Stimulated activated CD4-positive, alpha-beta T cell treated with anti-CD3 and anti-CD28 coated beads, Interleukin-1b, Interleukin-23, amount 100 ng/mL, for 24 hours (primary cell): ENCODE measurements at regions not wholly inside any gene's neighbourhood (a gene's known extent, or its start where the extent isn't known, plus 50 kb on each side); places are given as distances from the start of the nearest gene placed in this dataset.
"Not testable (repeated sequence)": the region's sequence is repeated elsewhere in the genome, so short reads cannot be mapped to it uniquely, and the experiment has no call there.

ENCODE experiments used
- DNase-seq, 4 experiments: peaks; one replicate each; pipeline ENCODE4 v3.0.0-alpha.2; 2020; ENCODE audit warnings: low read depth in 4 of 4, low spot score in 1 of 4

DNA sequence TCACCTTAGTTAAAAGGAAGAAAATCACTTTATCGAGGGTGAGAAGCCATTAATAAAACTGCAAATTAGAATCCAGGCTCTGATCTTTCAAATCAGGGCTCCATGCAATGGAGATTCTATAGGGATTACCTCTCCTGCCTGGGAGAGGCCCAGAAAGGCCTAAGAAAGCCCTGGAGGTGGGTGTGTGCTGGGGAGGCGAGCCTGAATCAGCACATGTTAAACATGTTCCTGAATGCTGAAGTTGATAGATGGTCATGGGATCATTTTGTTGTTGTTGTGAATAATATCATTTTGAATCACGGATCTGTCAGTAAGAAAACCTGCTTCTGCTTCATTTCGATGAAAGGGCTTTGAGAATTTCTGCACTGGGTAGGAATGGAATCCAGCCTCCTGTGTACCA is 254.3 kb downstream of the ACKR3 start:
- DNase-seq, result no peak

DNA sequence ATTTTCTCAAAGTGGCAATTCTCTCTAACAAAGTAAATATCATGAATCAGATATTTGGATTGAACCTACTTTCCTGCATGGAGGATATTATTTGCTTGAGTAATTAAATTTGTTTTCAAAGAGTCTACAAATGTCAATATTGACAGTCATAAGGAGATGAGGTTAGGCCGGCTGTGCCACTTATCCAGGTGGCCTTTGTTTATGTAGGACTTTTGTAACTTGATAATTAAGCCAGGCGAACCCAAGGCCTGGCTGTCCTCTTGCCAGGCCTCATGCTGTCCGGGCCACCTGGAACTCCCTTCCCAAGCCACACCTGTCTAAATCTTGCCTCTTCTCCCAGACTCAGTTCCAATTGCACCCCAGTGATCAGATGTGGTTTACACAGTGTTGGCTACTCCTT is 255.2 kb downstream of the ACKR3 start:
- DNase-seq, result no peak

DNA sequence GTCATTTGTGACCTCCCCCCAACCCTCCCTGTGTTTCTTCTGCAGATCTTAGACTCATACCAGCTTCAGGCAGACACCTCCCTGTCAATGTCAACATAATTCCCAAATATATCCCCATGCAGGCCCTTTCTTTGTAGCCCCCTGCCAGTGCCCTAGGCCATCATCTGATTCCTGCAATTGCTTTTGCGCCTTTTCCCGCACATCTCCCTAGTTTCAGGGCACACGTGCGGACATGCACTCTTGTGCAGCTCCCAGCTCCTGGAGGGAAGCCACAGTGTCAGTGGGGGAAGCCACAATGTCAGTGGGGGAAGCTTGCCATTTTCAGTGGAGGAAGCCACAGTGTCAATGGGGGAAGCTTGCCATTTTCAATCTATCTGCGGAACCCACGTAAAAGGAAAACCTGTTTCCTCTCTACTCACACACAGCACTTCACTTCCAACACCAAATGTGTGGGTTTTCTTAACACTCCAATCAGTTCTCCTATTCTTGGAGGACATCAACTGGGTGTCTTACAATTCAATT is 256.4 kb downstream of the ACKR3 start:
- no peak for DNase-seq

DNA sequence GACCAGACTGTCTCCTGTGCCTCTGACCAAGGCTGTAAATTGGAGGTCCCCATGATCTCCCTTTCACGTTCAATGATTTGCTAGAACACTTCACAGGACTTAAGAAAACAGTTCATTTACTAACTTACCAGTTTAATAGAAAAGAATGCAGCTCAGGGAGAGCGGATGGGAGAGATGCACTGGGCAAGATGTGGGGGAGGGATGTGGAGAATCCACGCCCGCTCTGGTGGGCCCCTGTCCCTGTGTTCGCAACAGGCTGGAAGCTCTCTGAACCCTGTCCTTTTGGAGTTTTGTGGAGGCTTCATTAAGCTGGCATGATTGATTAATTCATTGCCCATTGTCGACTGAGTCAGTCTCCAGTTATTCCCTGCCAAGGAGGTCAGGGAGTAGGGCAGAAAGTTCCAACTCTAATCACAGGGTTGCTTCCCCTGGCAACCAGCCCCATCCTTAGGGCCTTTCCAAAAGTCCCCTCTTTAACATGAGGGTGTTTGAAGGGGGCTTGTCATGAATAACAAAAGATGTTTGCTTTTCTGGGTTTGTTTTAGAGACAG is 257.1 kb downstream of the ACKR3 start:
- no peak for DNase-seq

DNA sequence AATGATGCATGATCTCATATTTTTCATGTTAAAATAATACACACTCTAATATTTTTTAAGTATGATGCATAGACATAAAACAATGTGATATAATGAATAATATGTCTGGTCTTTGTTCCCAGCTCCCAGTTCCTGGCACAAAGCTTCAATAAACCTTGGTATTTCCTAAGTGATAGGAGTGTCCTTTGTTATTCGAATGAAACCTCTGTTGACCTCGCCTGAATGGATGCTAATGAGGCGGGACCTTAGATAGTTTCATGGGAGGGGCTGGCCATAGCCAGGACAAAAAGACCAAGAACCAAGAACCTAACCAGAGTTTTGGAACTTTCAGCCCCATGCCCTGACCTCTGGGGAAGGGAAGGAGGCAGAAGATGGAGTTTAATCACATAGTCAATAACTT is 257.7 kb upstream of the COPS8 start:
- no peak for DNase-seq

DNA sequence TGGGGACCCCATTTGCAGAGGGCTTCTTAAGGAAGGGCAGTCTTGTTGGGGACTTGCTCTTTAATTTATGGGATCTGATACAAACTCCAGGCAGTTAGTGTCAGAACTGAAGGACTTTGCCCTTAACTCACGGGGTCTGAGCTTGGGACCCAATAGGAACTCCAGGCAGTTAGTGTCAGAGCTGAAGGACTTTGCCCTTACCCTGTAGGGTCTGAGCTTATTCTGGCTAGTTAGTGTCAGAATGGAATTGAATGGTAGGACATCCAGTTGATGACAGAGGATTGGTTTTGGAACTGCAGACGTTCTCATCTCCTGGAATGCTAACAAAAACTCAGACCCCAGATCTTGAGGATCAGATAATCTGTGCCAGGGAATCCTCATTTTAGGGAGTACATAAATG is 256.9 kb upstream of the COPS8 start:
- no peak for DNase-seq

DNA sequence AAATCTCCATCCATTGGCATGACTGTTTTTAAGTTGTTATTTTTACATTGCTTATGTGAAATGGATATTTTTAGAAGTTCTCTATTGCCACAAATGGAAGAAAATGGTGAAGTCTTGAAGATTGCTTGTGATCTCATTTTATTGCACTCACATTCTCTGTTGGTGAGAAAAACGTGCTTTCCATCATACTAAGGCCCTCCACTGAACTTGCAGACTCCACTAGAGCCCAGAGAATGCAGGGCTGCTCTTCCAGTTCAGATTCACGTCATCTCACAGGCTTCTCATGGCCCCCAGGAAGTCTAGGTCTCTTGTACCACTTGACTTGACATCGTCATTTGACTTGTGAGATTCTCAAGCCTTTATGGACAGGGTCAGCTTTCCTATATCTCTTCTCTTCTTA is 254.8 kb upstream of the COPS8 start:
- no peak for DNase-seq

DNA sequence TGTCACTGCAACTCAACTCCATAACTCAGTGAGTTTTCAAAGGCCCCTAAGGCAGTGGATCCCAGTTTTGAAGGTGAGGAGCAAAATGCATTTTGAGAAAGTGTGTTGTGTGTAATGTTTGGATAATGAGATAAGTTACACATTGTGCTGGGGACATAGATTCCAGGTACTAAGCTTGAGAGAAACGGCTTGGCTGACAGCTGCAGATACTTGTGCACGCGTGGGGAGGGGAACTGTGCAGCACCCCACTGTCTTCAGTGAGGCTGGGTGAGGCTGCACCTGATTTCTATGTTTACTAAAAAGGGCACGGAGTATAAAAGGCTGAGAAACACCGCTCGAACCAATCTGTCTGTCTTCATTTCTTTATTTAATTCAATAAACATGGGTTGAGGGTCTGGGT is 254.0 kb upstream of the COPS8 start:
- DNase-seq, result no peak

DNA sequence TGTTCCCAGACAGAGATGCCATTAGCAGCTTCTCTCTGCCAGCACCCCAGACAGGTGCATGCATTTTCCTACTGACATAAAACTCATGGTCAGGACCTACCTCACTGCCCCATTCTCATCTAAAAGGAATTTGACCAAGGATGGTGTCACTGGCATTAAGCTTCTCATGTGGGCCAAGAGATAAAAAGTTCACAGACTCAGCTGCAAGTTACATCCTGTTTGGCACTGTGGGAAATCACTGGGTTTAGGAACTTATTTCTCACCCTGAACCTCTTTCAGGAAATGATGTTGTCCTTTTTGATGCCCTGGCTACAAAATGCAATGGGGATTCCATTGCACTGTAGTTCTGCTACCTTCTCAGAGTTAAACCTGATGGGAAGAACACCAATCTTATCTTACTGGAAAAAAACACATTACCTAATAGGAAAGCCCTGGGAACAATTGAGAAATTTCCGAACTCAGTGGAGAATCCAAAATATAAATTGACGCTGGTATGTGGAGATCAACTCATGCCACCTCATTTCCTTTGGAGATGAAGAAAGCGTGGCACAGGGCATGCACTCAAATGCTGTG is 252.1 kb upstream of the COPS8 start:
- no peak for DNase-seq

DNA sequence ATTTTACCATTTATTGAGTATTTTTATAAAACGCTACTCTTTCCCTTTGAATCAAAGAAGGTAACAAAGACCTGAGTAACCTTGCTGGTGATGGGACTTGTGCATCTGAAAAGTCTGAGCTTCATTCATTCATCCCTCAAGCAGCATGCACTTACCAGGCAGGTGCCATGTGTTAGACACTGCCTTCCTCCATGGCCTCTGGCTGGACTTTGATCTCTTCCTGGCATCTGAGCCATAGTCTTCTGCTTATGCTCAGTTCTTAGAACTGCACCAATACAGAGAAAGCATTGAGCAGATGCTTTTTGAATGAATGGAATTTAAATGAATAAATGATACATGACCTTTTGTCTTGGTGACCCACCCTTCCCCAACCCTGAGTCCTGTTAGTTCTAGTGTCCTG is 251.4 kb upstream of the COPS8 start:
- no peak for DNase-seq

DNA sequence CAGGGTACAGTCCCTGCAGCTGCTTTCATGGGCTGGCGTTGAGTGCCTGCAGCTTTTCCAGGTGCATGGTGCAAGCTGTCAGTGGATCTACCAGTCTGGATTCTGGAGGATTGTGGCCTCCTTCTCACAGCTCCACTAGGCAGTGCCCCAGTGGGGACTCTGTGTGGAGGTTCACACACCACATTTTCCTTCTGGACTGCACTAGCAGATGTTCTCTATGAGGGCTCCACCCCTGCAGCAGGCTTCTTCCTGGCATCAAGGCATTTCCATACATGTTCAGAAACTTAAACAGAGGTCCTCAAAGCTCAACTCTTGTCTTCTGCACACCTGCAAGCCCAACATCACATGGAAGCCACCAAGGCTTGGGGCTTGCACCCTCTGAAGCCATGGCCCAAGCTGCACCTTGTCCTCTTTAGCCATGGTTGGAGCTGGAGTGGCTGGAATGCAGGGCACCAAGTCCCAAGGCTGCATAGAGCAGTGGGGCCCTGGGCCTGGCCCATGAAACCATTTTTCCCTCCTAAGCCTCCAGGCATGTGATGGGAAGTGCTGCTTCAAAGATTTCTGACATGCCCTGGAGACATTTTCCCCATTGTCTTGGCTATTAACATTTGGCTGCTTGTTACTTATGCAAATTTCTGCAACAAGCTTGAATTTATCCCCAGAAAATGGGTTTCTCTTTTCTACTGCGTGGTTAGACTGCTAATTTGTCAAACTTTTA is 250.2 kb upstream of the COPS8 start:
- no peak for DNase-seq

DNA sequence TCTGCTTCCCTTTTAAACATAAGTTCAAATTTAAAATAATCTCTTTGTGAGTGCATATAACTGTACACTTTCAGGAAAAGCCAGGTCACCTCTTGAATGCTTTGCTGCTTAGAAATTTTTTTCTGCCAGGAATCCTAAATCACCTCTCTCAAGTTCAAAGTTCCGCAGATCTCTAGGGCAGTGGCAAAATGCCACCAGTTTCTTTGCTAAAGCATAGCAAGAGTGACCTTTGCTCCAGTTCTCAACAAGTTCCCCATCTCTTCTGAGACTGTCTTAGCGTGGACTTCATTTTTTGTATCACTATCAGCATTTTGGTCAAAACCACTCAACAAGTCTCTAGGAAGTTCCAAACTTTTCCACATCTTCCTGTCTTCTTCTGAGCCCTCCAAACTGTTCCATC is 249.7 kb upstream of the COPS8 start:
- not testable (repeated sequence) for DNase-seq

DNA sequence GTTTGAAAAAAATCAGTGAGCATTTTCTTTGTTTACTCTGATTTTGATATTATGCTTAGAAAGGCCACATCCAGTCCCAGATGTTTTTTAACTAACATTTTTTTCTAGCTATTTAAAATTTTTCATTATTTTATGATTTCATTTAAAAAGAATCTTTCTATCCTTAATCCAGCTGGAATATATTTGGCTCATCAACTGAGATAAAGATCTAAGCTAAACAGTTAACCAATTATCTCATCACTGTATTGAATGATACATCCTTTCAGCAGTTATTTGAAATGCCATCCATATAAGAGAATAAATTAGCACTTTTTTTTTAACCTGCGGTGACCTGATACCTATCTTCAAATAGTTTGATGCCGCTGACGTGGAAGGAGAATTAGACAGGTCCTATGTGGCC is 245.5 kb upstream of the COPS8 start:
- DNase-seq, result no peak

DNA sequence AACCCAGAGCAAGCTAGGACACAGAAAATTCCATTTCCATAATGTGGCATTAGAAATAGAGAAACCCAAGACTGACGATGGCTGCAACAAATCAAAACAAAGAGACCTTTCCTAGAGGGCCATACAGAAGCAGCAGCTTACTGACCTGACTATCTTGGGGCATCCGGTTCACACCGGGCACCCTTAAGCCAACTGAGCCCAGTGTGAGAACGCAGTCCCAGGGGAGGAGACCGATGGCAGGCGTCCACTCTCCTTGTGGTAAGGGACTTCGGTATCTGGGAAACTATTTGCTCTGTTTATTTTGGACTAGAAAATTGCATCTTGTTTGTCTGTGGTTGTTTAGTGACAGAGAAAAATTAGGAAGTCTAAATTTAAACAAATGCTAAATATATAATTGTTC is 244.8 kb upstream of the COPS8 start:
- no peak for DNase-seq

DNA sequence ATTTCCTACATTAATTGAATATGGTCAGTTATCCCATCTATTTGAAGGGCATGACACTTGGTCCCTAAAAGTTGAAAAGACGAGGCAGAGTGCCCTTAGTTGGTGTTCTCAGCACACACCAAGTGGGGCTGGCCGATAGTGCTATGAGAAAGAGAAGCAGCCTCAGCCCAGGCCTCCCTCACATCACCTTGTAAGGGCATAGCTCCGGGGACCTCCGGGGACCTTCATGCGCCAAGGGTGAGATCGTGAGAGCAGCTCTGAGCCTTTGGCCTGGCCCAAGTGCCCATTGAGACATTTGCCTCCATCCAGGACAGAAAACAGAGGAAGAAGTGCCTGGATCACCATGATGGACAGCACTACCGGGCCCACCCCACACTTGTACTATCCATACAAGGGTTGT is 244.3 kb upstream of the COPS8 start:
- DNase-seq, result no peak

DNA sequence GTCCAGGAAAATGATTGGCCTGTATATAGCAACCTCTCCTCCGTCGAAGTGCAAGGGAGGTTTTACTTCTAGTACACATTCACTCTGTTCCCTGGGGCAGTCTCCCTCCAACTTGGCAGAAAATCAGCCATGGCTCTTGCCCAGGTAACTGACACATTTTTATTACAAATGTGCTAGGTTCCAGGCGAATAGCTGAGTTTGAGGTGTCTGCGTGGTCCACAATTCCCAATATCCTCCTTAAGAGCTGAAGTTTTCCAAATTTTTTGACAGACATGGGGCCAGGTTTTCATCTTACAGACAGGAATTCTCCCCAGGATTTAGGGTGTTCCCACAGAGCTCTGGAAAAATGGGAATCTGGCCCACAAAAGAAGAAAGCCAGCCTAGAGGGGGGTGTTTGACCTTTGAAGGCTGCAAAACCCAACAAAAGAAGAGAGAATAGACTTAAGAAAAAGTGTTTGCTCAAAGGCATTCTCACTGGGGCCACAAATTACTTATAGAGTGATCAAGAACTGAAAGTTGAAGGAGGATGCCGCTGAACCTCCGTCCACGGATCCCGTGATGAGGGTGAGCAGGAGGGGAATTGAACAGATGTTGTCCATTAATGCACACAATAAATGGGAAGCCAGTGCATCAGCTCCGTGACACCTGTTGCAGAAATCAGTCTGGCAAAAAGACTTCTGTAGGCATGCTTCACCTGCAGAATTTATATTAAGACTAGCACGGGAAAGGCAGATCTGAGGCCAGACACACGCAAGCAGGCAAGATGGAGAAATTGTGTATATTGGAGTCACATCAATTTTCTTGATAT is 242.3 kb upstream of the COPS8 start:
- DNase-seq, result no peak

DNA sequence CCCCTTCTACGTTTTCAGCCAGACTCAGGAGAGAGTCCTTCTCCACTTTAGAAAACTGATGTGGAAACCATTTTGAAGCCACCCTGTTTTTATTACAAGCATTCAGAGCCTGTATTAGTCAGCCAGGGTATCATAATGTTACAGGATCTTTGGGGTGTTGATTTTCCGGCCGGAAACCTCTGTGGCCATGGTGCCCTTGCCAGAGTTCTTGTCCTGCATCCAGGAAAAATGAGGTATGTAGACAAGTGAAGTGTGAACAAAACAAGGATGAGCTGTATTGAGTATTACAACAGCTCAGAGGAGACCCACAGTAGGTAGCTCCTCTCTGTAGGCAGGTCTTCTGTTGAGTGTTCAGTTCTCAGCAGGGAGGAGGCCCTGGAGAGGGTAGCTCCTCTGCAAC is 241.0 kb upstream of the COPS8 start:
- DNase-seq, result no peak

DNA sequence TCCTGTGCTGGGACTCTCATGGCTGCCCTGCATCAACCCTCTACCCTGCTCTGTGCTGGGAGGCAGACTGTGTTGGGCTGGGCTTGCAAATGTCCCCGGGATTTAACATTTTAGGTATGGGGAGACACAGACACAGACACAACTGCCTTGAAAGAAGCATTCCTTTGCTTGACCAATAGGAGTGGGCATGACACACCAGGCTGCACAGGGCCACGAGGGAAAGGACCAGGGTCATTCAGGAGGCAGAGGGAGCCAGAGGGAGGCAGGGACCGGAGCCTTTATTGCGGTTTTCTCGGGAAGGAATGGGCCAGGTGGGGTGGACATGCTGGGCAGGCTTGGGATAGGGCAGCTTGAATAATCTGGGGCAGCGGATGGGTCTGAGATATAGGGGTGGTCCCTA is 238.7 kb upstream of the COPS8 start:
- DNase-seq, result no peak

DNA sequence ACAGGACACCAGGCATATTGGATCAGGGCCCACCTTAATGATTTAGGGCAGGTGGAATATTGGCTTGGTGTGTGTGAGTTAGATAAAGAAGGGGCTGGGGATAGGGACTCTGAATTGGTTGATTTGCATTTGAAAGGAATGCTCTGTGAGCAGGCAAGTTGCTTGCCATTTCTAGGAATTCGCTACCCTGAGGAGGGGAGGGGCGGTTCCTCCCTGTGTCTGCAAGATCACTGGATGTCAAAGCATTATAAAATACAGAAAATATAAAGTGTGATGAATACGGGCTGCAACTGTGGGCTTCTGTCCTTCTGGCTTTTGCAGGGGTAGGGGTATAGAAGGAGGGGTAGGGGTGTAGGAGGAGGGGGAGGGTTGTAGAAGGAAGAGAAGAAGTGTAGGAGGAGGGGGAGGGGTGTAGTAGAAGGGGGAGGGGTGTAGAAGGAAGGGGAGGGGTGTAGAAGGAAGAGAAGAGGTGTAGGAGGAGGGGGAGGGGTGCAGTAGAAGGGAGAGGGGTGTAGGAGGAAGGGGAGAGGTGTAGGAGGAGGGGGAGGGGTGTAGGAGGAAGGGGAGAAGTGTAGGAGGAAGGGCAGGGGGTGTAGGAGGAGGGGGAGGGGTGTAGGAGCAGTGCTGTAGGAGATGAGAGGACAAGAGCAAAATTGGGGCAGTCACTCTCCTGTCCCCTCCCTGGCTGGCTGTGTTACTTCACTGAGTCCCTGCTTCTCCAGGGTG is 238.0 kb upstream of the COPS8 start:
- no peak for DNase-seq

DNA sequence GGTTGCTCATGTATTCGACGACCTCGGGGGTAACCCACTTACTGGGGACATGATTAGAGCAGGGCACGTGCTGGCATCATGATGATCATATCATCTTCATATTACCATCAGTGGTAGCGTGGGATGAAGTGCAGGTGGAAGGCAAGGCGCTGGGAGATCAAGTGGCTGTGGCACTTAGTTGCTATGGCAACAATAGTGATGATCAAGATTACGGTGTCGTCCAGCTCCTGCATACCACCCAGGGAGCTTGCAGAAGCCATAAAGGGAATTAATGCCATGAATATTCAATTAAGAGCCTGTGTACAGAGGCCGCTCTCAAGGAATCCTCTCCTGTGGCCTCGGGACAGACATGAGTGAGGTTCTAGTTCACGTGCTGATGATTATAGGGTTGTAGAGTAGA is 237.2 kb upstream of the COPS8 start:
- DNase-seq, result no peak

DNA sequence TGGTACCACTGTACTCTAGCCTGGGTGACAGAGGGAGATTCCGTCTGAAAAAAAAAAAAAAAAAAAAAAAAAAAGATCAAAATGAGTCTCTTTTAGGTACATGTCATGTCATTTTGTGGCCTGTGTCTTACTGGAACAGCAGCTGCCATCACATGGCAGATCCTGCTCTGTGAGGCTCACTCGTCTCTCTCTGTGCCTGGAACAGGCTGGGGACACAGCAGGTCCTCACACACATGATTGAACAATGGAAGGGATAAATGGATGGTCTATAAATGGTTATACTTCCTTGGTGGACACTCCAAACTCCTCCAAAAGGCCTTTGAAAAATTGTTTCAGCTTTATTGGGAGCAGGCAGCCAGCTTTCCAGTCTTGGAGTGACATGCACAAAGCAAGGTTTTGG is 236.2 kb upstream of the COPS8 start:
- no peak for DNase-seq
